ENCODE measurements at regions not wholly inside any gene's neighbourhood (a gene's known extent, or its start where the extent isn't known, plus 50 kb on each side); places are given as distances from the start of the nearest gene placed in this dataset.
A peak's percentile ranks its signal among the peaks of the same experiment; 100 is the strongest.

DNA sequence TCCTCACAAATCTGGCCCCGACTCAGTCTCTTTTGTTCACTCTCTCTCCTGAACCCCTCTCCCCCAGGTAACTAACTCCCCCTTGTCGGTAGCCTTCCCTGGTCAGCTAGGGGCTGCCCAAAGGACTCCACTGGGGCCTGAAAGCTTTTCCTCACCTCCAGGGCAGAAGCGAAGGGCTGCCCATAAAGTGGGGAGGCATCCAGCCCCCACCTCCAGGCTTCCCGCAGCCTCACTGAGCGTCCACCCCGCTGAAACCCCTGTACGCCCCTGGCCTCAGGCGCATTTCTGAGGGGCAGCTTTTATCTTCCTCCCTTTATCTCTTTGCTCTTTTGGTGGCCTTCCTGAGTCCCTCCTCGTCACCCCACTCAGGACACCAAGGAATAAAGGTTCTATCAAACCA is 249.3 kb downstream of the CYP26B1 start:
- TF ChIP-seq POLR2A (IDR thresholded peaks at IDR 0.05) = no peak
- TF ChIP-seq, protein P1, sequence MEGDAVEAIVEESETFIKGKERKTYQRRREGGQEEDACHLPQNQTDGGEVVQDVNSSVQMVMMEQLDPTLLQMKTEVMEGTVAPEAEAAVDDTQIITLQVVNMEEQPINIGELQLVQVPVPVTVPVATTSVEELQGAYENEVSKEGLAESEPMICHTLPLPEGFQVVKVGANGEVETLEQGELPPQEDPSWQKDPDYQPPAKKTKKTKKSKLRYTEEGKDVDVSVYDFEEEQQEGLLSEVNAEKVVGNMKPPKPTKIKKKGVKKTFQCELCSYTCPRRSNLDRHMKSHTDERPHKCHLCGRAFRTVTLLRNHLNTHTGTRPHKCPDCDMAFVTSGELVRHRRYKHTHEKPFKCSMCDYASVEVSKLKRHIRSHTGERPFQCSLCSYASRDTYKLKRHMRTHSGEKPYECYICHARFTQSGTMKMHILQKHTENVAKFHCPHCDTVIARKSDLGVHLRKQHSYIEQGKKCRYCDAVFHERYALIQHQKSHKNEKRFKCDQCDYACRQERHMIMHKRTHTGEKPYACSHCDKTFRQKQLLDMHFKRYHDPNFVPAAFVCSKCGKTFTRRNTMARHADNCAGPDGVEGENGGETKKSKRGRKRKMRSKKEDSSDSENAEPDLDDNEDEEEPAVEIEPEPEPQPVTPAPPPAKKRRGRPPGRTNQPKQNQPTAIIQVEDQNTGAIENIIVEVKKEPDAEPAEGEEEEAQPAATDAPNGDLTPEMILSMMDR (IDR thresholded peaks at IDR 0.05) = no peak
- no peaks in the 10 kb centered on the region for H3K4me1 ChIP-seq
- no peak overlapping the region for H3K27ac ChIP-seq
- DNase-seq = no peak
- no peaks in the 10 kb centered on the region for H3K9me3 ChIP-seq
- no peak overlapping the region for H3K4me3 ChIP-seq
- H3K27me3 ChIP-seq = no peaks in the 10 kb centered on the region
- no peaks in the 10 kb centered on the region for H3K36me3 ChIP-seq

GRCh38 chr2:71897836-71898235 is 249.8 kb downstream of the CYP26B1 start:
- TF ChIP-seq, protein P1 (IDR thresholded peaks at IDR 0.05) = no peak
- H3K36me3 ChIP-seq = no peaks in the 10 kb centered on the region
- H3K27ac ChIP-seq = no peak overlapping the region
- no peaks in the 10 kb centered on the region for H3K9me3 ChIP-seq
- H3K4me3 ChIP-seq = no peak overlapping the region
- H3K27me3 ChIP-seq = no peaks in the 10 kb centered on the region
- H3K4me1 ChIP-seq = no peaks in the 10 kb centered on the region
- no peak for DNase-seq

GRCh38 chr2:71897137-71897480 is 250.6 kb downstream of the CYP26B1 start:
- H3K4me1 ChIP-seq = no peaks in the 10 kb centered on the region
- H3K9me3 ChIP-seq = no peaks in the 10 kb centered on the region
- TF ChIP-seq, protein P1 (IDR thresholded peaks at IDR 0.05) = no peak
- no peak for TF ChIP-seq POLR2A (IDR thresholded peaks at IDR 0.05)
- no peaks in the 10 kb centered on the region for H3K27me3 ChIP-seq
- H3K36me3 ChIP-seq = no peaks in the 10 kb centered on the region
- no peak overlapping the region for H3K27ac ChIP-seq
- no peak overlapping the region for H3K4me3 ChIP-seq
- no peak for DNase-seq

GRCh38 chr2:71896385-71897136 is 251.1 kb downstream of the CYP26B1 start:
- DNase-seq = peak in 1 of 3 donors; percentile 6
- H3K27ac ChIP-seq = no peak overlapping the region
- no peaks in the 10 kb centered on the region for H3K36me3 ChIP-seq
- no peaks in the 10 kb centered on the region for H3K4me1 ChIP-seq
- H3K4me3 ChIP-seq = no peak overlapping the region
- no peaks in the 10 kb centered on the region for H3K27me3 ChIP-seq
- TF ChIP-seq, protein P1 (IDR thresholded peaks at IDR 0.05) = no peak
- no peaks in the 10 kb centered on the region for H3K9me3 ChIP-seq

- Histone ChIP-seq H3K4me3 (no peak overlapping the region), H3K36me3 (no peaks in the 10 kb centered on the region), H3K27me3 (no peaks in the 10 kb centered on the region), H3K27ac (no peak overlapping the region), H3K9me3 (no peaks in the 10 kb centered on the region), H3K4me1 (no peaks in the 10 kb centered on the region)
- DNase-seq = peak in 1 of 3 donors; percentile 28
- TF ChIP-seq POLR2A (IDR thresholded peaks at IDR 0.05) = no peak
- TF ChIP-seq, protein P1 (IDR thresholded peaks at IDR 0.05) = no peak
Measured at GRCh38 chr2:71895320-71896161, 252.1 kb downstream of the CYP26B1 start.

Data from Peyer's patch (tissue), 4 donors.